Mesenchymal stem cell (in vitro differentiated cells and primary cell): ENCODE measurements at regions not wholly inside any gene's neighbourhood (a gene's known extent, or its start where the extent isn't known, plus 50 kb on each side); places are given as distances from the start of the nearest gene placed in this dataset.

Experiments
- DNase-seq: peaks from one replicate; pipeline ENCODE4 v3.0.0-alpha.2; 2013
- H2AFZ ChIP-seq: one replicate; pipeline ENCODE4 v1.6.1; 2013; ENCODE audit warnings: low read depth, mild to moderate bottlenecking, control low read depth, inconsistent platforms, low read length, moderate library complexity
- H2AK5ac ChIP-seq: 2 replicates; pipeline ENCODE4 v1.6.1; 2013; ENCODE audit warnings: low read length, moderate library complexity, mild to moderate bottlenecking, inconsistent platforms; ENCODE audit not compliant: severe bottlenecking
- H2BK120ac ChIP-seq: one replicate; pipeline ENCODE4 v1.6.1; 2013; ENCODE audit warnings: low read depth, mild to moderate bottlenecking, inconsistent platforms, low read length, moderate library complexity
- H2BK12ac ChIP-seq, 2 experiments: one replicate each; pipeline ENCODE4 v1.6.1; 2013; ENCODE audit warnings: inconsistent platforms in 2 of 2, low read length in 2 of 2, mild to moderate bottlenecking in 2 of 2, moderate library complexity in 2 of 2, control low read depth in 1 of 2
- H2BK15ac ChIP-seq: one replicate; pipeline ENCODE4 v1.6.1; 2013; ENCODE audit warnings: mild to moderate bottlenecking, low read depth, inconsistent platforms; ENCODE audit not compliant: poor library complexity, severe bottlenecking
- H2BK5ac ChIP-seq: 2 replicates; pipeline ENCODE4 v1.6.1; 2013; ENCODE audit warnings: low read depth, mild to moderate bottlenecking, low read length, control low read depth, inconsistent platforms; ENCODE audit not compliant: poor library complexity, severe bottlenecking
- H3K14ac ChIP-seq, 2 experiments: one replicate each; pipeline ENCODE4 v1.6.1; 2013; ENCODE audit warnings: inconsistent platforms in 2 of 2, low read length in 2 of 2, control low read depth in 1 of 2, mild to moderate bottlenecking in 1 of 2, moderate library complexity in 1 of 2
- H3K18ac ChIP-seq, 2 experiments: one replicate each; pipeline ENCODE4 v1.6.1; 2013; ENCODE audit warnings: inconsistent platforms in 2 of 2, low read length in 2 of 2, control low read depth in 1 of 2, low read depth in 1 of 2, mild to moderate bottlenecking in 1 of 2
- H3K23ac ChIP-seq, 2 experiments: one replicate each; pipeline ENCODE4 v1.6.1; 2013; ENCODE audit warnings: inconsistent platforms in 2 of 2, low read length in 2 of 2, mild to moderate bottlenecking in 2 of 2, moderate library complexity in 2 of 2, control low read depth in 1 of 2
- H3K27ac ChIP-seq: 2 replicates; pipeline ENCODE4 v1.5.1; 2013; ENCODE audit warnings: mild to moderate bottlenecking, moderate library complexity, low read length, control low read depth, inconsistent platforms; ENCODE audit not compliant: poor library complexity, severe bottlenecking
- H3K27me3 ChIP-seq, 2 experiments: 2 replicates each; pipeline versions ENCODE4 v1.6.1 to v1.7.0; 2013; ENCODE audit warnings: low read length in 2 of 2, mild to moderate bottlenecking in 2 of 2, moderate library complexity in 2 of 2, control low read depth in 1 of 2, inconsistent platforms in 1 of 2; ENCODE audit not compliant: control insufficient read depth in 1 of 2, insufficient read depth in 1 of 2
- H3K36me3 ChIP-seq, 2 experiments: 2 replicates each; pipeline versions ENCODE4 v1.6.1 to v1.7.0; 2013; ENCODE audit warnings: low read length in 2 of 2, control low read depth in 1 of 2, inconsistent platforms in 1 of 2, low read depth in 1 of 2, mild to moderate bottlenecking in 1 of 2; ENCODE audit not compliant: insufficient read depth in 2 of 2, control insufficient read depth in 1 of 2
- H3K4ac ChIP-seq, 2 experiments: one replicate each; pipeline ENCODE4 v1.6.1; 2013; ENCODE audit warnings: inconsistent platforms in 2 of 2, low read length in 2 of 2, mild to moderate bottlenecking in 2 of 2, moderate library complexity in 2 of 2, control low read depth in 1 of 2, low read depth in 1 of 2
- H3K4me1 ChIP-seq: 2 replicates; pipeline ENCODE4 v1.6.1; 2013; ENCODE audit warnings: low read depth, low read length, control low read depth; ENCODE audit not compliant: control insufficient read depth, insufficient read depth
- H3K4me2 ChIP-seq: 2 replicates; pipeline ENCODE4 v1.6.1; 2013; ENCODE audit warnings: low read length, mild to moderate bottlenecking, inconsistent platforms; ENCODE audit not compliant: poor library complexity, severe bottlenecking
- H3K4me3 ChIP-seq, 2 experiments: 2 replicates each; pipeline versions ENCODE4 v1.5.1 to v1.7.0; 2013; ENCODE audit warnings: low read length in 2 of 2, mild to moderate bottlenecking in 2 of 2, control low read depth in 1 of 2, low read depth in 1 of 2; ENCODE audit not compliant: insufficient read depth in 1 of 2
- H3K79me1 ChIP-seq: replicated peaks from 2 replicates; pipeline ENCODE4 v1.6.1; 2013; ENCODE audit warnings: mild to moderate bottlenecking, control low read depth, low read length, inconsistent platforms; ENCODE audit not compliant: poor library complexity, severe bottlenecking
- H3K9ac ChIP-seq: 2 replicates; pipeline ENCODE4 v1.7.0; 2013; ENCODE audit warnings: mild to moderate bottlenecking, low read length, moderate library complexity
- H3K9me3 ChIP-seq: 2 replicates; pipeline ENCODE4 v1.7.0; 2013; ENCODE audit warnings: mild to moderate bottlenecking, low read length; ENCODE audit not compliant: control insufficient read depth
- H4K8ac ChIP-seq: one replicate; pipeline ENCODE4 v1.6.1; 2013; ENCODE audit warnings: inconsistent platforms, mild to moderate bottlenecking, low read length, moderate library complexity
- H4K91ac ChIP-seq: one replicate; pipeline ENCODE4 v1.6.1; 2013; ENCODE audit warnings: mild to moderate bottlenecking, low read length, inconsistent platforms
- WGBS: methylation state at CpG from one replicate; pipeline ENCODE4 v1.1.7; 2013; ENCODE audit warnings: mixed read lengths; 5-methylcytosine and 5-hydroxymethylcytosine counted together

DNA sequence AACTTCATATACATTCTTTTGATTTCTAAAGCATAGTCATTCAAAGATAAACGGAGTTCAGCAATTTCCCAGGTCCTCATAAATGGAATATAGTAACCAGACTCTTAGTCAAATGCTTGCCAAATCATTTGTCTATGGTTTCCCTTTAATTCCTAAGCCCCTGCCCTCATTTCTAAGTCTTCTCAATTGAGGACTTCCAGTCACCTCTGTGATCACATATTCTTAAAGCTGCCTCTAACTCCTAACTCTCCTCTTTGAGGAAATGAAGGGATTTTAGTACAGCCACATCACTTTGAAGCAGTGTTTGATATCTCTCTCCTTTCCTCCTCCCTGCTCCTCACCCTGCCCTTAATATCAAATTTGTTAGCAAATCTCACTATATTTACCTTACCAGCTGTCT lies 58.7 kb downstream of the PLEKHG1 start:
- Histone ChIP-seq H3K4me2 (no peak overlapping the region), H3K9ac (no peak overlapping the region), H4K91ac (no peak overlapping the region), H2BK12ac (no peak overlapping the region), H3K79me1 (no peaks in the 10 kb centered on the region), H3K27me3 (peaks cover 0 to 5% of the 10 kb centered on the region in 2 experiments), H3K36me3 (no peaks in the 10 kb centered on the region), H2AK5ac (no peak overlapping the region), H3K18ac (no peak overlapping the region), H3K4me1 (no peaks in the 10 kb centered on the region), H2AFZ (no peak overlapping the region), H3K27ac (no peak overlapping the region), H3K4me3 (no peak overlapping the region), H3K14ac (no peak overlapping the region), H3K4ac (no peak overlapping the region), H2BK5ac (no peak overlapping the region), H2BK120ac (no peak overlapping the region), H2BK15ac (no peak overlapping the region), H3K23ac (no peak overlapping the region), H4K8ac (no peak overlapping the region), H3K9me3 (no peaks in the 10 kb centered on the region)
- no peak for DNase-seq
- 81% methylated on average over 1 of the region's 1 CpG for WGBS

DNA sequence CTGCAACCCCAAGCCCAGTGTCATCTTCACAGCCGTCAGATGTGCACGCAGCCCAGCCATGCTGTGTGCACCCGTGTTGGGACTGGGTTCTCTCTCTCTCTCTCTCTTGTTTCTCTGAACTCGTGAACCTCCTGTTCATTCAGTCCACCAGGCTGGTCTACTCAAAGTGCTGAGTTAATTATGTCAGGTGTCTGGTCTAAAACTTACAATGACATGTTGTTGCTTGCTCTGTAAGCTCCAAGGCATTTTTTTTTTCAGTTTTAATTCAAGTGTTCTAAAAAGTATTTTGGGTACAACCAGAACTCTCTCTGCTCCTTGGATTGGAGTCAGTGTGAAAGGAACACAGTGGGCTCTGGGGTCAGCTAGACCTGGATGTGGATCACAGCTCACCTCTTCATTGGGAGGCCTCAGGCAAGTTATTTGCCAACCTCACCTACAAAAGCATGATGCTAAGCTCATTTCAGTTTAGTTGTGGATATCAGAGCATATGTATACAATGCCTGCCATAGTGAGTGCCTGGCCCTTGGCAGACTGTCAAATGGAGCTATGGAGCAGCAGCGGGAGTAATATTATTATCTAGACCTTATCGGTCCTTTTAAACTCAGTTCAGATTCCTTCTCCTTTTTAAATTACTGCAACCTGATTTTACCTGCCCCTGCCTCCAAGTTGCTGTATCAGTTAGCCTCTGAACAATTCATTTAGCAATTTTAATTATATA lies 59.5 kb downstream of the PLEKHG1 start:
- Histone ChIP-seq H3K4me3 (no peak overlapping the region), H2AFZ (no peak overlapping the region), H2AK5ac (no peak overlapping the region), H3K27me3 (peaks cover 0 to 5% of the 10 kb centered on the region in 2 experiments), H3K36me3 (no peaks in the 10 kb centered on the region), H3K79me1 (no peaks in the 10 kb centered on the region), H3K9ac (no peak overlapping the region), H3K4ac (no peak overlapping the region), H3K4me1 (no peaks in the 10 kb centered on the region), H3K14ac (peak overlapping the region in 1 of 2 experiments; percentile 23), H2BK120ac (no peak overlapping the region), H2BK12ac (no peak overlapping the region), H3K18ac (no peak overlapping the region), H2BK15ac (no peak overlapping the region), H4K8ac (no peak overlapping the region), H3K27ac (no peak overlapping the region), H4K91ac (no peak overlapping the region), H2BK5ac (no peak overlapping the region), H3K9me3 (no peaks in the 10 kb centered on the region), H3K4me2 (no peak overlapping the region), H3K23ac (no peak overlapping the region)
- 89% methylated on average over 4 of the region's 6 CpGs for WGBS
- no peak for DNase-seq

DNA sequence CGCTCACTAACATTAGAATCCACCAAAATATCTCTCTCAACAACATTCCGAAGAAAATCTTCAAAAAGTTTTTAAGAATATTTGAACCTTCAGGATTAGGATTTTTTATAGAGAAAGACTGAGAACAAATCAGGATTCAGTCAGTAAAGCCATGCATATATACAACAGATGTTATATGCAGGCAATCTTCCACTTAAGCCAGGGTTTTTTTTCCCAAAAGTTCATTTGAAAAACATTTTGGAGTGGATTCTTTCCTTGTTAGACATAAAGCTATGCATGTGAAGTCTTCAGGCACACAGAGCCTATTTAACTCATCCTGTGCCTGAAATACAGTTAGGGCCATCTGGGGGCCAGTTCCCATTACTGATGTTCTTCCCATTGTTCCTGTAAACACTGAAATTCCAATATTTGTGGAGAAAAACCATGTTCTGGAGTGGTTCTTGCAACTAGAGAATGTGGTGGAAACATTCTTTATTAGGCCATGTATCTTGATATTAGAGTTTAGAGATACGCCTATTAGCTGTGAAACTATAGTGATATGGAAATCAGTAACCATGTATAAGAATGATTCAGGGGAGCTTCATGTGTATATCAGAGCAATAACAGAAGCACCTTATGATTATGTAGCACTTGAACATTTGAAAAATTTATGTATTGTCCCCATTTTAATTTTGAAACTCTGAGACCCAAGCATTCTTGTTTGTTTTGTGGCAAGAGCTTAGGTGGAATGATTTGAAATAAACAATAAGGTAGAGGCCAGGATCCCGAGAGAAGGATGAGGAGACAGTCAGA lies 61.7 kb downstream of the PLEKHG1 start:
- no peaks in the 10 kb centered on the region for H3K36me3 ChIP-seq
- no peak overlapping the region for H4K8ac ChIP-seq
- no peak overlapping the region for H2BK15ac ChIP-seq
- H2BK5ac ChIP-seq, result no peak overlapping the region
- no peak overlapping the region for H3K23ac ChIP-seq
- H2BK12ac ChIP-seq, result no peak overlapping the region
- H3K4me1 ChIP-seq, result no peaks in the 10 kb centered on the region
- WGBS, result 87% methylated on average over 2 of the region's 4 CpGs
- H3K9ac ChIP-seq, result no peak overlapping the region
- peaks cover 0 to 5% of the 10 kb centered on the region in 2 experiments for H3K27me3 ChIP-seq
- H3K27ac ChIP-seq, result no peak overlapping the region
- no peak overlapping the region for H3K4ac ChIP-seq
- no peak overlapping the region for H3K4me2 ChIP-seq
- H2BK120ac ChIP-seq, result no peak overlapping the region
- no peak for DNase-seq
- H4K91ac ChIP-seq, result no peak overlapping the region
- no peak overlapping the region for H2AFZ ChIP-seq
- H3K4me3 ChIP-seq, result no peak overlapping the region
- no peak overlapping the region for H2AK5ac ChIP-seq
- no peaks in the 10 kb centered on the region for H3K9me3 ChIP-seq
- H3K18ac ChIP-seq, result no peak overlapping the region
- no peak overlapping the region for H3K14ac ChIP-seq
- no peaks in the 10 kb centered on the region for H3K79me1 ChIP-seq

DNA sequence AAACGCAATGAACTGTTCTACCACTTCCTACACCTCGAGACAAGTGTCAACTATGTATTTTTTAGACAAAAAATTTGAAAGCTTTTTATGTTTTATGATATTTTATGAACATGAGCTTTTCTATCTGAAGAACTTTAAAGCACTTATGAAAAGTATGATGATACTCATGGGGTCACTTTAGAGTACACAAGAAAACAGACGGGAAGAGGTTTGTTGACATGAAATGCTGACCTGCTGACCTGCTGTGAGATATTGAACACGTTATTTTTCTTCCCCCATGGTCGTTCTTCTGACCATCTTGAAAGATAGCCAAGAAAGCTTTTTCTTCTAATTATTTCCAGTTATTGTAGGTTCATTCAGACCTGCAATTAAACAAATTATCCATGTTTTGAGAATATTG lies 63.1 kb downstream of the PLEKHG1 start:
- Histone ChIP-seq H3K9me3 (no peaks in the 10 kb centered on the region), H2AFZ (no peak overlapping the region), H4K8ac (no peak overlapping the region), H4K91ac (no peak overlapping the region), H2BK5ac (no peak overlapping the region), H3K4ac (no peak overlapping the region), H2AK5ac (no peak overlapping the region), H3K4me2 (no peak overlapping the region), H3K18ac (no peak overlapping the region), H3K23ac (no peak overlapping the region), H2BK12ac (no peak overlapping the region), H3K36me3 (no peaks in the 10 kb centered on the region), H3K79me1 (no peaks in the 10 kb centered on the region), H3K27me3 (peaks cover 0 to 2% of the 10 kb centered on the region in 2 experiments), H3K4me1 (no peaks in the 10 kb centered on the region), H2BK120ac (no peak overlapping the region), H3K27ac (no peak overlapping the region), H2BK15ac (no peak overlapping the region), H3K14ac (no peak overlapping the region), H3K9ac (no peak overlapping the region), H3K4me3 (no peak overlapping the region)
- WGBS, result 54% methylated on average over 1 of the region's 5 CpGs
- no peak for DNase-seq
